Erythroblast (primary cell): ENCODE measurements at regions not wholly inside any gene's neighbourhood (a gene's known extent, or its start where the extent isn't known, plus 50 kb on each side); places are given as distances from the start of the nearest gene placed in this dataset.

Source experiments
- DNase-seq, 2 experiments: peaks; one replicate each; lab custom pipeline; 2025; lab: John Stamatoyannopoulos, UW
- GATA1 ChIP-seq: IDR thresholded peaks from 2 replicates; pipeline ENCODE4 v1.6.1; 2011; ENCODE audit warnings: low read depth, mild to moderate bottlenecking, control low read depth, low read length, moderate library complexity
- POLR2A ChIP-seq: IDR thresholded peaks from 2 replicates; pipeline ENCODE4 v1.6.1; 2011; ENCODE audit warnings: mild to moderate bottlenecking, low read length

- no peak for DNase-seq
- TF ChIP-seq GATA1: no peak
- TF ChIP-seq POLR2A: no peak
These were observed 136.7 kb upstream of the ATP2B1 start for GRCh38 chr12:89845366-89845765.

DNA sequence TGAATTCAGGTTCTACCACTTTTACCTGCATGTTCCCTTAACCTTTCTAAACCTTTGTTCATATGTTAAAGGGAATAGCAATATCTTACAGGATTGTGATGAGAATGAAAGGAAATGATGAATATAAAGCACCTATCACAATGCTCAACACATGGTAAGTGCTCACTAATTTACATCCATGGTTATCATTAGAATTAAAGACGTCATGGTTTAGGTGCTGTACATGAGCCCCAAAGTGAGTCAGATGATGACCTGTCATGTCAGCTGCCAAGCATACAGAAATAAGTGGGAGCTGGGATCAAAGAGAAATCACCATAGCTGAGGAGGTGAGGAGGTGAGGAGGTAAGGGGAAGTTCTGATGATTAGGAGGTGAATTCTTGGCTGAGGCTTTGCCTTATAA, 135.9 kb upstream of the ATP2B1 start:
- DNase-seq: peak in 1 of 2 experiments; percentile 6
- TF ChIP-seq POLR2A (no peak), GATA1 (no peak)

- DNase-seq: peak in 1 of 2 experiments; percentile 22
- TF ChIP-seq POLR2A: no peak
- no peak for TF ChIP-seq GATA1
These were observed 131.7 kb upstream of the ATP2B1 start for GRCh38 chr12:89840162-89840922.

DNA sequence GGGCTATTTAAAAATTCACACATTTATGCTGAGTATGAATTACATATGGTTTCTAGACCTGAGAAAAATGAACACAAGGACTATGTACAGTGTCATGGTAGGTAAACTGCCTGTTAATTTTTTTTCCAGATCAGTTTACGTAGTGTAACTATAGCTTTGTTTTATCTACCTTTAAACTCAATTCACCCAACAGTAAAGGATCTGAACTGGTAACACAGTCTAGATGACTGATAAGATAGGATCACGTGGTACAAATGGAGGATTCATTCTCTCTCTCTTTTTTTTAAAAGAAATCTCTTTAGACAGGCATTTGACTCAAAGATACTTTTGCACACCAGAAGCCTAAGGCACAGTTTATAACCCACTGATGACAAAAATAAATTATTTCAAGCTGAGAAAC, 130.8 kb upstream of the ATP2B1 start:
- no peak for TF ChIP-seq POLR2A
- no peak for TF ChIP-seq GATA1
- DNase-seq: no peak

- TF ChIP-seq POLR2A (no peak), GATA1 (no peak)
These were observed 130.2 kb upstream of the ATP2B1 start for GRCh38 chr12:89838833-89839232.

DNA sequence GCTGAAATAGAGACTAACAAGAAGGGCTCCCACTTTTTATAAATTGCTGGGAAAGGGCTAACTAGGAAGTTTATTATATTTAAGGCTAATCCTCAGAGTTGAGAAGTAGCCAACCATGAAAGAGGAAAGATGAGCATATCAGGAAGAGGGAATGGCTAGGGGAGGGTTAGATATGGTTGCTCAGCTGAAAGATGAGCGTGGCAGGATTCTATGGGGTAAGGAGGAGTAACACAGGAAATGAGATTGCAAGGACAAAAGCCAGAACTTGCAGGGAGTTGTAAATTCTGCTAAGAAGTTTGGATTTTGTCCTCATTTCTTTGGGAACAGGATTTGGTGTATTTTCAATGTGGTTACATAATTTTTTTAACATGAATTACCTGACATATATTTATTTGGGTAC, 127.4 kb upstream of the ATP2B1 start:
- TF ChIP-seq GATA1: no peak
- no peak for TF ChIP-seq POLR2A
- DNase-seq: no peak

More at GRCh38 chr12:89838833-89839232, 130.2 kb upstream of the ATP2B1 start:
- no peak for DNase-seq

GRCh38 chr12:89834676-89835075, 126.0 kb upstream of the ATP2B1 start:
- TF ChIP-seq GATA1 (no peak), POLR2A (no peak)
- no peak for DNase-seq

DNA sequence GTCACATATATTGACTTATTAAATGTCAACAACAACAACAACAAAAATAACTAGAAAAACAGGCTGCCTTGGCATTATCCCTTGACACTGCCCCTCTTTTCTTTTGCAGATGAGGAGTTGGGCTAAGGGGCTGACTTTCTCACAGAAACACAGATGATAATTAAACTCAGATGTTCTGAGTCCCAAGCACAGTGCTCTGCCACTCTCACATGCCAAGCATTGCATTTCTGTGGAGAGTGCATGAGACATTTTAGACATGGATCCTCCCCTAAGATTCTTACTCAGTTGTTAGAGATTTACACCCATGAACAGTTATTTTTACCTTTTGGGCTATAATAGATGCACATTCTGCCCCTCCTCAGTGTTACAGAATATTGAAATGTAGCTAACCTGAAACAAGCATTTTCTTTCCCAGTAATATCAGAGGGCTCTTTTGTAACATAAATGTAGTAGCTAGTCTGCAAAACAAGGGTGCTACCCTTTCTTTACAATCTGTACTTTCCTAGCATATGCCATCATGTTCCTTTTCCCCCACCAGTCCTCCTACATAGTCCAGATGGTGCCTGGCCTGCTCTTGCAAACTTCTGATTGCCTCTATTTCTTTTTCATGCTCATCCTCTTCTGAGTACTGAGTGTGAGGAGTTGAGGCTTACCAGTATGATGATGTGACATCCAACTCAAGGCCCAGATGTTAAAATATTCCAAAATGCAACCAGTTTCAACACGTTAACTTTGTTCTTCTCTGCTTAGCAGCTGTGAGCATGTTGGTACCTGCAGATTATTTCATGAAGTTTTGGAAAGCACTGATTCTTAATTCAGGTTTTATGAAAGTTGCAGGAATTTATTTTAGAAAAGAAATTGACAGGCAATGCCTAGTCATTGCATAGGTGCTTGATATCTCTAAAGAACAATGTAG, 125.0 kb upstream of the ATP2B1 start:
- no peak for DNase-seq

DNA sequence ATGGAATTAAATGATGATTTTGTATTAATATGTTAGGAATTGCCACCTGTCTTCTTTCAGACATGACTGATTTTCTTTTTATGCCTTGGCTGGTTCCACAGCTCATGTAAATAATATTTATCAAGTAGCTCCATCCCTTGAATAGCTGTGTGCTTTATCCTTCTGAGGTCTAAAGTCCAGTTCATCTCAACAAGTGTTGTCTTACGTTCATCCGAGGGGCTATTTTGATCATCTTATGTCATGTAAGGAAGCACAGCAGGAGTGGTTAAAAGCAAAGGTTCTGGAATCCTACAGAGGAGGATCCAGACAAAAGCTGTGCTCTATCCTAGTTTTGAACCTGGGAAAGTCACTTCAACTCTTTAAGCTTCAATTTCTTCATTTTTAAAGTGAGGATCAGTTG, 123.7 kb upstream of the ATP2B1 start:
- DNase-seq: no peak
- TF ChIP-seq POLR2A: no peak
- TF ChIP-seq GATA1: no peak

More for the DNA sequence above, 125.0 kb upstream of the ATP2B1 start:
- no peak for TF ChIP-seq POLR2A
- TF ChIP-seq GATA1: no peak

GRCh38 chr12:89831310-89832095, 122.9 kb upstream of the ATP2B1 start:
- DNase-seq: no peak
- TF ChIP-seq POLR2A (no peak), GATA1 (no peak)

DNA sequence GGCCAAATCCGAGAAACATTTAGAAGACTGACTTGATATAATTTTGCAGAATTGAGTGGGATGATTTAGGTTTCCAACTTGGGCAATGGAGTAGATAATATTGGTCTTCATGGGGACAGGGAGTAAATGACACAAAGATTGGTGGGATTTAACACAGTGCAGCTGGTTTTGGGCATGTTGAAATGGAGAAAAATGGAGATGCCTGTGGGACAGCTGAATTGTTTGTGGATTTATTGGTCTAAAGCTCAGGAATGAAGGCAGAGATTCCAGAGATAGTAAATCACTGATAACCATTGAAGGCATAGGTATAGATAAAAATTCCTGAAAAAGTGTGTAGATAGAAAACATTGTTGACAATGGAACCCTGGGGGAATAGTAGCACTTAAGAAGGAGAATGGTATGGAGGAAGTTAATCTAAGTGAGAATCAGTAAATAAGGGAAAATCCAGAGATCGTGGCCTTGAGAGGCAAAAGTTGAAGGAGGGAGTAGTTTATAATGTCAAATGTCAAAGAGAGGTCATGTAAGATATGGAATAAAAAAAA, 120.9 kb upstream of the ATP2B1 start:
- TF ChIP-seq GATA1 (no peak), POLR2A (no peak)
- DNase-seq: no peak

GRCh38 chr12:89828575-89828974, 119.9 kb upstream of the ATP2B1 start:
- TF ChIP-seq GATA1 (no peak), POLR2A (no peak)
- no peak for DNase-seq

DNA sequence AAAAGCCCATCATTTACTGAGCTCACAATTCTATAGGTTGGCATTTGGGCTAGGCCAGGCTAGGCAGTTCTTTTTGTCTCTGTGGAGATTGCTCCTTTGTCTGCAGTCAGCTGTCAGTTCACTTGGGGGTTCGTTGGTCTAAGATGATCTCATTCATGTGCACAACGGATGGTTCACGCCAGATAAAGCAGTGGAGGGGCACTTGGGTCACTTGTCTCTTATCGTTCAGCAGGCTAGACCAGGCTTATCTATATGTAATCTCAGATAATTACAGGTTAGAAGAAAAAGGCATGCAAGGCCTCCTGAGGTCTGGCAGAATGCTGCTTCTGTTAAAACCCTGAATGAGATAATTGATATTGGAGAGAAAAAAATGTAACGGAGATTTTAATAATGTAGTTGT, 119.0 kb upstream of the ATP2B1 start:
- peak; percentile 62 to 87 for DNase-seq
- TF ChIP-seq POLR2A: no peak
- peak; percentile 16 for TF ChIP-seq GATA1

GRCh38 chr12:89826468-89826867, 117.8 kb upstream of the ATP2B1 start:
- no peak for DNase-seq
- TF ChIP-seq GATA1 (no peak), POLR2A (no peak)
